H9 (cell line): ENCODE measurements at regions not wholly inside any gene's neighbourhood (a gene's known extent, or its start where the extent isn't known, plus 50 kb on each side); places are given as distances from the start of the nearest gene placed in this dataset.

Experiments
- DNase-seq: peaks from one replicate; pipeline ENCODE4 v3.0.0-alpha.2; 2017
- H2AFZ ChIP-seq: one replicate; pipeline ENCODE4 v1.6.1; 2013; ENCODE audit warnings: mild to moderate bottlenecking, low read length, control low read depth, moderate library complexity
- H2AK5ac ChIP-seq: 2 replicates; pipeline ENCODE4 v1.6.1; 2013; ENCODE audit warnings: low read length, control low read depth, mixed read lengths; ENCODE audit not compliant: insufficient read length
- H2BK120ac ChIP-seq: one replicate; pipeline ENCODE4 v1.6.1; 2013; ENCODE audit warnings: low read depth, mild to moderate bottlenecking, low read length, control low read depth, inconsistent platforms; ENCODE audit not compliant: poor library complexity, severe bottlenecking
- H2BK12ac ChIP-seq: 2 replicates; pipeline ENCODE4 v1.6.1; 2013; ENCODE audit warnings: low read length, control low read depth, mixed read lengths, low read depth; ENCODE audit not compliant: insufficient read length
- H2BK15ac ChIP-seq: 2 replicates; pipeline ENCODE4 v1.6.1; 2013; ENCODE audit warnings: low read depth, low read length, control low read depth
- H2BK20ac ChIP-seq: one replicate; pipeline ENCODE4 v1.6.1; 2013; ENCODE audit warnings: low read depth, mild to moderate bottlenecking, low read length, control low read depth, inconsistent platforms; ENCODE audit not compliant: poor library complexity, severe bottlenecking
- H2BK5ac ChIP-seq: 2 replicates; pipeline ENCODE4 v1.6.1; 2013; ENCODE audit warnings: low read length, control low read depth, mixed read lengths; ENCODE audit not compliant: insufficient read length
- H3K14ac ChIP-seq: 2 replicates; pipeline ENCODE4 v1.6.1; 2013; ENCODE audit warnings: low read length, control low read depth; ENCODE audit not compliant: insufficient read depth
- H3K18ac ChIP-seq: 2 replicates; pipeline ENCODE4 v1.6.1; 2013; ENCODE audit warnings: low read depth, mild to moderate bottlenecking, mixed read lengths, low read length, control low read depth; ENCODE audit not compliant: insufficient read length
- H3K23ac ChIP-seq: 2 replicates; pipeline ENCODE4 v1.6.1; 2013; ENCODE audit warnings: low read length, control low read depth, mixed read lengths, low read depth; ENCODE audit not compliant: insufficient read length
- H3K23me2 ChIP-seq: 2 replicates; pipeline ENCODE4 v1.6.1; 2013; ENCODE audit warnings: low read depth, mild to moderate bottlenecking, mixed read lengths, low read length, control low read depth; ENCODE audit not compliant: insufficient read length, poor library complexity, severe bottlenecking
- H3K27ac ChIP-seq: 2 replicates; pipeline ENCODE4 v1.5.1; 2013; ENCODE audit warnings: low read length, control low read depth, mixed read lengths, low read depth; ENCODE audit not compliant: insufficient read length
- H3K27me3 ChIP-seq: 2 replicates; pipeline ENCODE4 v1.6.1; 2013; ENCODE audit warnings: low read length, control low read depth, inconsistent platforms; ENCODE audit not compliant: insufficient read depth
- H3K4ac ChIP-seq: 2 replicates; pipeline ENCODE4 v1.6.1; 2013; ENCODE audit warnings: low read depth, mild to moderate bottlenecking, control low read depth, inconsistent platforms, low read length, moderate library complexity
- H3K4me1 ChIP-seq: 2 replicates; pipeline ENCODE4 v1.6.1; 2013; ENCODE audit warnings: low read length, control low read depth, inconsistent platforms; ENCODE audit not compliant: insufficient read depth
- H3K4me2 ChIP-seq: 2 replicates; pipeline ENCODE4 v1.6.1; 2013; ENCODE audit warnings: low read length, control low read depth, mixed read lengths; ENCODE audit not compliant: insufficient read length, insufficient read depth
- H3K56ac ChIP-seq: 2 replicates; pipeline ENCODE4 v1.6.1; 2013; ENCODE audit warnings: low read depth, mild to moderate bottlenecking, mixed read lengths, low read length, control low read depth; ENCODE audit not compliant: insufficient read length
- H3K79me1 ChIP-seq: 2 replicates; pipeline ENCODE4 v1.6.1; 2013; ENCODE audit warnings: low read depth, mild to moderate bottlenecking, moderate library complexity, low read length, control low read depth, inconsistent platforms; ENCODE audit not compliant: insufficient read depth, poor library complexity, severe bottlenecking
- H3K79me2 ChIP-seq: 2 replicates; pipeline ENCODE4 v1.6.1; 2013; ENCODE audit warnings: low read length, control low read depth, inconsistent platforms; ENCODE audit not compliant: insufficient read depth
- H3K9ac ChIP-seq: 2 replicates; pipeline ENCODE4 v1.6.1; 2013; ENCODE audit warnings: low read length, control low read depth, mixed read lengths; ENCODE audit not compliant: insufficient read length; ENCODE audit errors: extremely low read depth
- H3K9me3 ChIP-seq: one replicate; pipeline ENCODE4 v1.6.1; 2013; ENCODE audit warnings: low read depth, low read length, inconsistent platforms; ENCODE audit not compliant: control insufficient read depth
- H3T11ph ChIP-seq: one replicate; pipeline ENCODE4 v1.6.1; 2013; ENCODE audit warnings: mild to moderate bottlenecking, low read length, control low read depth, inconsistent platforms
- H4K20me1 ChIP-seq: one replicate; pipeline ENCODE4 v1.6.1; 2013; ENCODE audit not compliant: control insufficient read depth, insufficient read length, insufficient read depth
- H4K5ac ChIP-seq: 2 replicates; pipeline ENCODE4 v1.6.1; 2013; ENCODE audit warnings: low read depth, mild to moderate bottlenecking, mixed read lengths, low read length, control low read depth; ENCODE audit not compliant: insufficient read length
- H4K8ac ChIP-seq: replicated peaks from 2 replicates; pipeline ENCODE4 v1.6.1; 2013; ENCODE audit warnings: low read length, control low read depth, mixed read lengths, low read depth; ENCODE audit not compliant: insufficient read length
- H4K91ac ChIP-seq: 2 replicates; pipeline ENCODE4 v1.6.1; 2013; ENCODE audit warnings: low read depth, mild to moderate bottlenecking, moderate library complexity, mixed read lengths, low read length, control low read depth; ENCODE audit not compliant: insufficient read length
- H3K27ac Mint-ChIP-seq, 3 experiments: 2 replicates in 2 of 3; 3 replicates in 1 of 3; pipeline ENCODE4 v1.8.0; 2020 to 2021; ENCODE audit warnings: mixed read lengths in 3 of 3, mild to moderate bottlenecking in 1 of 3, moderate library complexity in 1 of 3
- H3K27me3 Mint-ChIP-seq: 2 replicates; pipeline ENCODE4 v1.8.0; 2021; ENCODE audit warnings: low read depth, mild to moderate bottlenecking, moderate library complexity, mixed read lengths
- H3K36me3 Mint-ChIP-seq, 3 experiments: 2 replicates in 2 of 3; 3 replicates in 1 of 3; pipeline ENCODE4 v1.8.0; 2020 to 2021; ENCODE audit warnings: low read depth in 3 of 3, mixed read lengths in 3 of 3; ENCODE audit not compliant: insufficient read depth in 1 of 3
- H3K4me1 Mint-ChIP-seq, 2 experiments: 2 replicates each; pipeline ENCODE4 v1.8.0; 2020; ENCODE audit warnings: mixed read lengths in 2 of 2
- H3K4me3 Mint-ChIP-seq, 2 experiments: 2 replicates in 1 of 2; 3 replicates in 1 of 2; pipeline ENCODE4 v1.8.0; 2020 to 2021; ENCODE audit warnings: mild to moderate bottlenecking in 2 of 2, mixed read lengths in 2 of 2, moderate library complexity in 1 of 2
- H3K9me3 Mint-ChIP-seq, 2 experiments: 2 replicates in 1 of 2; 3 replicates in 1 of 2; pipeline ENCODE4 v1.8.0; 2020; ENCODE audit warnings: mild to moderate bottlenecking in 2 of 2, mixed read lengths in 2 of 2, moderate library complexity in 1 of 2
- WGBS: extraction: QIAGEN DNeasy Blood & Tissue Kit; methylation state at CpG from one replicate; pipeline ENCODE4 v1.1.7; 2013; ENCODE audit warnings: missing lambda C conversion rate, low lambda C conversion rate, mixed read lengths; ENCODE audit not compliant: insufficient read length; ENCODE audit errors: extremely low coverage; 5-methylcytosine and 5-hydroxymethylcytosine counted together
- TF ChIP-seq, protein P1 (sequence below): fragments of 200-600 bp; sonication (generic); conservative IDR thresholded peaks from 3 replicates; pipeline ENCODE4 v1.8.0; 2021; ENCODE audit warnings: antibody characterized with exemption, mild to moderate bottlenecking

DNA sequence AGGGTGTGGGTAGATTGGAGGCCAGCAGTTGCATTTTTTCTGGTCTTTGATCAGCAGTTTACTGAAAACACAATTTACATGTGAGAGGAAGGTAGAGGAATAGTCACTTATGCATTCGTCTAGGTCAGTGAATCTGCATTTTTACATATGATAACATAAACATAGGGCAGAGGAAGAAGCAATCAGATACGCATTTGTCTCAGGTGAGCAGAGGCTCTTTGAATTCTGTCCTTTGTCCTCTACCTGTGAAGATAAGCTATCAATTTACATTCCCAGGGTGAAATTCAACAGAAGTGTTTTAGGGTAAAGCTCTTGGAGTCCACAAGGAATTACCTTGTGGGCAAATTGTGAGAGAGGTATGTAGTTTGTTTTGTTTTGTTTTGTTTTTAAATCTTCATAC is 306.5 kb downstream of the MAGEB5 start:
- DNase-seq: peak; percentile 25
- no peak overlapping the region for H3K27ac ChIP-seq
- no peak overlapping the region for H2BK120ac ChIP-seq
- no peak overlapping the region for H2BK5ac ChIP-seq
- Mint-ChIP-seq H3K4me3 (no peak overlapping the region), H3K36me3 (peaks cover 6 to 13% (median 8%) of the 10 kb centered on the region in 3 experiments; a peak in 6 of 7 replicates), H3K27me3 (peaks cover 2% of the 10 kb centered on the region; the same call in 1 of the 2 replicates), H3K27ac (peak overlapping the region in 2 of 3 experiments; percentile 36 to 63; a peak in 5 of 7 replicates), H3K9me3 (peaks cover 65 to 67% of the 10 kb centered on the region in 2 experiments), H3K4me1 (peaks cover 15 to 31% of the 10 kb centered on the region in 2 experiments)
- no peak overlapping the region for H2AFZ ChIP-seq
- no peak overlapping the region for H3K56ac ChIP-seq
- H3K23me2 ChIP-seq: no peaks in the 10 kb centered on the region
- no peak overlapping the region for H3K18ac ChIP-seq
- H3K27me3 ChIP-seq: no peaks in the 10 kb centered on the region
- H4K8ac ChIP-seq: no peak overlapping the region
- H3K4ac ChIP-seq: no peak overlapping the region
- H4K5ac ChIP-seq: no peak overlapping the region
- no peak overlapping the region for H4K91ac ChIP-seq
- H3K4me1 ChIP-seq: no peaks in the 10 kb centered on the region
- no peak overlapping the region for H3K9ac ChIP-seq
- no peaks in the 10 kb centered on the region for H4K20me1 ChIP-seq
- no peak overlapping the region for H2BK15ac ChIP-seq
- no peaks in the 10 kb centered on the region for H3K79me2 ChIP-seq
- H3K4me2 ChIP-seq: peak overlapping the region; percentile 6
- TF ChIP-seq, protein P1, sequence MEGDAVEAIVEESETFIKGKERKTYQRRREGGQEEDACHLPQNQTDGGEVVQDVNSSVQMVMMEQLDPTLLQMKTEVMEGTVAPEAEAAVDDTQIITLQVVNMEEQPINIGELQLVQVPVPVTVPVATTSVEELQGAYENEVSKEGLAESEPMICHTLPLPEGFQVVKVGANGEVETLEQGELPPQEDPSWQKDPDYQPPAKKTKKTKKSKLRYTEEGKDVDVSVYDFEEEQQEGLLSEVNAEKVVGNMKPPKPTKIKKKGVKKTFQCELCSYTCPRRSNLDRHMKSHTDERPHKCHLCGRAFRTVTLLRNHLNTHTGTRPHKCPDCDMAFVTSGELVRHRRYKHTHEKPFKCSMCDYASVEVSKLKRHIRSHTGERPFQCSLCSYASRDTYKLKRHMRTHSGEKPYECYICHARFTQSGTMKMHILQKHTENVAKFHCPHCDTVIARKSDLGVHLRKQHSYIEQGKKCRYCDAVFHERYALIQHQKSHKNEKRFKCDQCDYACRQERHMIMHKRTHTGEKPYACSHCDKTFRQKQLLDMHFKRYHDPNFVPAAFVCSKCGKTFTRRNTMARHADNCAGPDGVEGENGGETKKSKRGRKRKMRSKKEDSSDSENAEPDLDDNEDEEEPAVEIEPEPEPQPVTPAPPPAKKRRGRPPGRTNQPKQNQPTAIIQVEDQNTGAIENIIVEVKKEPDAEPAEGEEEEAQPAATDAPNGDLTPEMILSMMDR: no peak
- WGBS: no CpG with 5 or more reads among the region's 2 CpGs
- peaks cover 6% of the 10 kb centered on the region for H3K9me3 ChIP-seq
- H2BK20ac ChIP-seq: no peak overlapping the region
- no peak overlapping the region for H2BK12ac ChIP-seq
- H3T11ph ChIP-seq: no peak overlapping the region
- H2AK5ac ChIP-seq: no peak overlapping the region
- H3K14ac ChIP-seq: no peak overlapping the region
- H3K23ac ChIP-seq: no peak overlapping the region
- no peaks in the 10 kb centered on the region for H3K79me1 ChIP-seq
